Coronary artery (tissue), 2 donors: ENCODE measurements at regions not wholly inside any gene's neighbourhood (a gene's known extent, or its start where the extent isn't known, plus 50 kb on each side); places are given as distances from the start of the nearest gene placed in this dataset.

Experiments
- DNase-seq: peaks from one replicate; pipeline ENCODE4 v3.0.0-alpha.2; 2017; ENCODE audit warnings: low spot score
- H3K27ac ChIP-seq, 2 donors: fragments of 200-600 bp; sonication (generic); one replicate each; pipeline ENCODE4 v1.5.1; 2016 to 2019
- H3K4me3 ChIP-seq: fragments of 200-600 bp; sonication (generic); 2 replicates; pipeline ENCODE4 v1.5.1; 2016; ENCODE audit warnings: mild to moderate bottlenecking, moderate library complexity
- CTCF ChIP-seq: fragments of 200-600 bp; sonication (generic); IDR thresholded peaks from one replicate; pipeline ENCODE4 v1.5.1; 2019; ENCODE audit warnings: antibody characterized with exemption

- Histone ChIP-seq H3K4me3 (no peak overlapping the region), H3K27ac (no peak overlapping the region)
- TF ChIP-seq CTCF = no peak
- DNase-seq = no peak
Observed at GRCh38 chr12:116361414-116362223, 84.1 kb upstream of the MED13L start.

- H3K27ac ChIP-seq = no peak overlapping the region
- no peak overlapping the region for H3K4me3 ChIP-seq
- no peak for DNase-seq
- no peak for TF ChIP-seq CTCF
Observed at GRCh38 chr12:116365114-116365513, 87.6 kb upstream of the MED13L start.

- H3K27ac ChIP-seq = no peak overlapping the region
- no peak for TF ChIP-seq CTCF
- no peak for DNase-seq
- no peak overlapping the region for H3K4me3 ChIP-seq
Observed at GRCh38 chr12:116365606-116366455, 88.3 kb upstream of the MED13L start.

- no peak for DNase-seq
- no peak overlapping the region for H3K27ac ChIP-seq
- no peak overlapping the region for H3K4me3 ChIP-seq
- TF ChIP-seq CTCF = no peak
Observed at GRCh38 chr12:116366456-116366776, 88.9 kb upstream of the MED13L start.

GRCh38 chr12:116366824-116367223 lies 89.3 kb upstream of the MED13L start:
- Histone ChIP-seq H3K27ac (no peak overlapping the region), H3K4me3 (no peak overlapping the region)
- no peak for DNase-seq
- no peak for TF ChIP-seq CTCF

GRCh38 chr12:116368196-116369194 lies 91.0 kb upstream of the MED13L start:
- Histone ChIP-seq H3K27ac (no peak overlapping the region), H3K4me3 (no peak overlapping the region)
- DNase-seq = no peak
- no peak for TF ChIP-seq CTCF
